Liver (tissue), 3 donors: ENCODE measurements at regions not wholly inside any gene's neighbourhood (a gene's known extent, or its start where the extent isn't known, plus 50 kb on each side); places are given as distances from the start of the nearest gene placed in this dataset.

ENCODE experiments used
- CTCF ChIP-seq: fragments of 150-350 bp; IDR thresholded peaks from 2 replicates; pipeline ENCODE4 v1.5.1; 2017; ENCODE audit warnings: improper control_type of control experiment, low read depth, low read length; ENCODE audit not compliant: missing input control
- FOXA1 ChIP-seq: IDR thresholded peaks from 2 replicates; pipeline ENCODE4 v1.6.1; 2016; ENCODE audit warnings: antibody characterized with exemption
- MAX ChIP-seq: IDR thresholded peaks from 2 replicates; pipeline ENCODE4 v1.6.1; 2016; ENCODE audit warnings: antibody characterized with exemption
- NR2F2 ChIP-seq: IDR thresholded peaks from 2 replicates; pipeline ENCODE4 v1.6.1; 2016; ENCODE audit warnings: antibody characterized with exemption
- RAD21 ChIP-seq, 2 donors: IDR thresholded peaks; 2 replicates each; pipeline ENCODE4 v1.6.1; 2016; ENCODE audit warnings: antibody characterized with exemption in 2 of 2, mild to moderate bottlenecking in 2 of 2
- SP1 ChIP-seq: IDR thresholded peaks from 2 replicates; pipeline ENCODE4 v1.6.1; 2018; ENCODE audit warnings: antibody characterized with exemption, mild to moderate bottlenecking
- TAF1 ChIP-seq: conservative IDR thresholded peaks from 2 replicates; pipeline ENCODE4 v1.6.1; 2016; ENCODE audit warnings: antibody characterized with exemption, mild to moderate bottlenecking
- YY1 ChIP-seq: IDR thresholded peaks from 2 replicates; pipeline ENCODE4 v1.6.1; 2016; ENCODE audit warnings: antibody characterized with exemption, mild to moderate bottlenecking
- ZBTB33 ChIP-seq: IDR thresholded peaks from 2 replicates; pipeline ENCODE4 v1.6.1; 2016; ENCODE audit warnings: antibody characterized with exemption
- TF ChIP-seq, protein P1 (sequence below): IDR thresholded peaks from 2 replicates; pipeline ENCODE4 v1.6.1; 2016; ENCODE audit warnings: antibody characterized with exemption, mild to moderate bottlenecking
- donor health status: healthy.
- donor health status: healthy.

- TF ChIP-seq CTCF = no peak
- TF ChIP-seq NR2F2 = no peak
- no peak for TF ChIP-seq YY1
- TF ChIP-seq RAD21 (IDR thresholded peaks at IDR 0.05) = no peak
- no peak for TF ChIP-seq MAX
- TF ChIP-seq ZBTB33 = no peak
- TF ChIP-seq TAF1 = no peak
- TF ChIP-seq, protein P1, sequence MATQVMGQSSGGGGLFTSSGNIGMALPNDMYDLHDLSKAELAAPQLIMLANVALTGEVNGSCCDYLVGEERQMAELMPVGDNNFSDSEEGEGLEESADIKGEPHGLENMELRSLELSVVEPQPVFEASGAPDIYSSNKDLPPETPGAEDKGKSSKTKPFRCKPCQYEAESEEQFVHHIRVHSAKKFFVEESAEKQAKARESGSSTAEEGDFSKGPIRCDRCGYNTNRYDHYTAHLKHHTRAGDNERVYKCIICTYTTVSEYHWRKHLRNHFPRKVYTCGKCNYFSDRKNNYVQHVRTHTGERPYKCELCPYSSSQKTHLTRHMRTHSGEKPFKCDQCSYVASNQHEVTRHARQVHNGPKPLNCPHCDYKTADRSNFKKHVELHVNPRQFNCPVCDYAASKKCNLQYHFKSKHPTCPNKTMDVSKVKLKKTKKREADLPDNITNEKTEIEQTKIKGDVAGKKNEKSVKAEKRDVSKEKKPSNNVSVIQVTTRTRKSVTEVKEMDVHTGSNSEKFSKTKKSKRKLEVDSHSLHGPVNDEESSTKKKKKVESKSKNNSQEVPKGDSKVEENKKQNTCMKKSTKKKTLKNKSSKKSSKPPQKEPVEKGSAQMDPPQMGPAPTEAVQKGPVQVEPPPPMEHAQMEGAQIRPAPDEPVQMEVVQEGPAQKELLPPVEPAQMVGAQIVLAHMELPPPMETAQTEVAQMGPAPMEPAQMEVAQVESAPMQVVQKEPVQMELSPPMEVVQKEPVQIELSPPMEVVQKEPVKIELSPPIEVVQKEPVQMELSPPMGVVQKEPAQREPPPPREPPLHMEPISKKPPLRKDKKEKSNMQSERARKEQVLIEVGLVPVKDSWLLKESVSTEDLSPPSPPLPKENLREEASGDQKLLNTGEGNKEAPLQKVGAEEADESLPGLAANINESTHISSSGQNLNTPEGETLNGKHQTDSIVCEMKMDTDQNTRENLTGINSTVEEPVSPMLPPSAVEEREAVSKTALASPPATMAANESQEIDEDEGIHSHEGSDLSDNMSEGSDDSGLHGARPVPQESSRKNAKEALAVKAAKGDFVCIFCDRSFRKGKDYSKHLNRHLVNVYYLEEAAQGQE = no peak
- TF ChIP-seq SP1 = no peak
- no peak for TF ChIP-seq FOXA1
Measured at GRCh38 chr5:18264126-18264882, 630.0 kb downstream of the TAF11L14 start.
